DMS114 treated with DMSO at 0.1 percent for 48 hours (cell line): ENCODE measurements at regions not wholly inside any gene's neighbourhood (a gene's known extent, or its start where the extent isn't known, plus 50 kb on each side); places are given as distances from the start of the nearest gene placed in this dataset.

ENCODE experiments used
- DNase-seq: peaks from one replicate; lab custom pipeline; 2025; ENCODE audit not compliant: unreplicated experiment; lab: John Stamatoyannopoulos, UW

GRCh38 chr11:79894111-79894510 is 453.3 kb upstream of the TENM4 start:
- no peak for DNase-seq

DNA sequence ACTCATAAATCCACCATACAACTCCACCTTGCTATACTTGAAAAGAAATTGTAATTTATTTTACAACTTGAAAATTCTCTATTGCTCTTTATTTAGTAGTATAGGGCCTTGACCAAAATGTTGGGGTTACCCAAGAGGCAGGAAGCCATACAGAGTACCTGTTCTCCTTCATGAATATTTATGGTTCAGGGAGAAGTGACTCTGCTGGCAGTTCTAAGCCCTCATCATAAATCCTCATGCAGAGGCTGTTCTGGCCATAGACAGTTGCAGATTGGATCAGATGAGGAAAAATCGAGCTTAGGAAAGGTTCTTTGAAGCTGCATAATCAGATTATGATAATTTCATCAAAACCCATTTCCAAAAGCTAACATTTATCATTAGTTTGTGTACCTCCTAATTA is 449.4 kb upstream of the TENM4 start:
- no peak for DNase-seq

DNA sequence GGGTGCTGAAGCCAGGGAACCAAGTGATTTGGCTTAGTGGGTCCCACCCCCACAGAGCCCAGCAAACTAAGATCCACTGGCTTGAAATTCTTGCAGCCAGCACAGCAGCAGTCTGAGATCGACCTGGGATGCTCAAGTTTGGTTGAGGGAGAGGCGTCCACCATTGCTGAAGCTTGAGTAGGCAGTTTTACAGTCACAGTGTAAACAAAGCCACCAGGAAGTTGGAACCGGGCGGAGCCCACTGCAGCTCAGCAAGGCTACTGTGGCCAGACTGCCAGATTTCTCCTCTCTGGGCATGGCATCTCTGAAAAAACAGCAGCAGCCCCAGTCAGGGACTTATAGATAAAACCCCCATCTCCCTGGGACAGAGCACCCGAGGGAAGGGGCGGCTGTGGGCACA is 424.1 kb upstream of the TENM4 start:
- DNase-seq: no peak

DNA sequence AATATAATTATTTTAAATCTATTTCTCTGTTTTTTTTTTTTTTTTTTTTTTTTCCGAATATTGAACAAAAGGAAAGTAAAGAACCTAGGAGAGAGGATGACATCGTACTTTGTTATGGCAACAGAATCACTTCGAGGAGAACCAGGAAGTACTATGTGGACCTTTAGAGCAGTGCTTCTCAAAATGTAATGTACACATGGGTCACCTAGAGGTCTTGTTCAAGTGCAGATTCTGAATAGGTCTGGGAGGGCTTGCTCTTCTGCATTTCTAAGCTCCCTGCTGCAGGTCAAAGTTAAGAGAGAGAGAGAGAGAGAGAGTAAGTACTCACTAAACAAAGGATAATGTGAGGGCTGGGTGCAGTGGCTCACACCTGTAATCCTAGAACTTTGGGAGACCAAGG is 419.5 kb upstream of the TENM4 start:
- no peak for DNase-seq

DNA sequence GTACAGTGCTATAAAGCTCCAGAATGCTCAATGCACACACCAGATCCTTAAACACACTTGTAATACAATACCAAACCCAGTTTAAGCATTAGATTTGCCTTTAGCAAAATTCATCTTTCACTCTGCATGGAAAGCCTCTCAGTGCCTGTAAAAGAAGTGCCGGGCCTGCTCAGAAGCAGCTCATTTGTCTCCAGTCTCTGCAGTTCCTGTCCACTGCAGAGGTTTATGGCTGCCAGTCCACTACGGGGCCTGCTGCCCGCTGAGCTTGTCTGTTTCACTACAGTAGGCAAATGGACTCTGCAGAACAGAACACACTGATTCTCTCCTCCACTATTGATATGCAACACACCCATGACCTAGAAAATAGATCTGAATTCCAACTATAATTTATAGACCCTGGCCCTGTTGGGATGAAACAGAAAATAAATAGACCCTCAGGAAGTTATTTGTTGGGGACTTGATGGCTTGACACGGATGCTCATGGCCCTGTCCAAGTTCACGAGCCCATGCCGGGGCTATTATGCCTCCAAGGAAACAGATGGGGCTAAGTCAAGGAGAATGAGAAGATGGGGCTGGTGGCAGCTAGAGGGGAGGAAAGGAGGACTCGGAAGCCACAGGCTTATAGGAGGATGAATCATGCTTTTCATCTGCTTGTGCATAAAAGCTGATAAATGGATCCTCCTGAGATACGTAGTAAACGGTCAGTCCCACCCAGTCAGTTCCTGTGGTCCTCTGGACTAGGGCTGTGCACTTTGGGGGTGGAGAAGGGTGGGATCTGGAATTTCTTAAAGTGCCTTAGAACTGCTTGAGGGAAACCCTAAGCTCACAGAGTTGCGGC is 416.8 kb upstream of the TENM4 start:
- no peak for DNase-seq

GRCh38 chr11:79852176-79852575 is 411.3 kb upstream of the TENM4 start:
- no peak for DNase-seq

DNA sequence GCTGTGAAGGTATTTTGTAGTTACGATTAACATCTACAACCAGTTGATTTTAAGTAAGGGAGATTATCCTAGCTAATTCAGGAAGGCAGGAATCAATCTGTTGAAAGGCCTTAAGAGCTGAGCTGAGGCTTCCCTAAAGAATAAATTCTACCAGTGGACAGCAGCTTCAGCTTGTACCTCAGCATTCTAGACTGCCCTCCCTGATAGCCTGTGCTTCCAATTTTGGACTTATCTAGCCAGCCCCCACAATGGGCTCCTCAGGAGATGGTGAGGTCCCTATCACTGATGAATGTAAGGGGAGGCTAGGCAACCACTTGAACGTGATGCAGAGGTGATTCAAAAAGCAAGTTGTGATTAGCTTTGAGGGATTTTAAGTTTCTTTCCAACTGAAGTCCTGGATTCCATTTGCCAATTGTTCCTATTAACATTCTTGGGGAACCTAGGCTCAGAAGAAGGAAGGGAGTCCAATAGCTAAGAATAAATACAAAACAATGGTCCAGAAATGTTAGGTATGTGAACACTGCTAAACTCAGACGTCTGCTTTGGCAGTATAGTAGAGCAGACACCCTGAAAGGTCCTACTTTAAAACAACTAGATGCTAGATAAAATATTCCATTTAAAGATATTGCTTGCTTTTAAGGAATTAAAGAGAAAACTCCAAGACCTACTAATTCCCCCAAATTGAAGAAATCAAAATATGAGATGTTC is 404.3 kb upstream of the TENM4 start:
- no peak for DNase-seq

- no peak for DNase-seq
Observed at GRCh38 chr11:79834015-79834414, 393.2 kb upstream of the TENM4 start.

- no peak for DNase-seq
Observed at GRCh38 chr11:79830446-79830845, 389.6 kb upstream of the TENM4 start.

GRCh38 chr11:79829891-79830290 is 389.1 kb upstream of the TENM4 start:
- no peak for DNase-seq

DNA sequence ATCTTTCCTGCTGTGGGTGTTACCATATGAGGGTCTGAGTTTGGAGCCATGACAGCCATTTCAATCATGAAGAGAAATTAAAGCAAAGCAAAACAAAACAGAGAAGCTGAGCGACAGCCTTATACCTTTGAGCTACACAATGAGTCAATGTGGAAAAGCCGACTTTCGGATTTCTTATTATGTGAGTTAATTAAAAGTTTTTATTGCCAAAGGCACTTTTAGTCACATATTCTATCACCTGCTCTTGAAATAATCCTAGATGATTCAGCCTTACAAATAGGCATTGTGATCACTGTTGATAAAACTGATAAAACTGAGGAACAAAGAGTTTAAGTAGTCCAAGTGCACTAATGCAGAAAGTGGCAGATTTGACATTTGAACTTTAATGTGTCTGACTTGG is 381.9 kb upstream of the TENM4 start:
- DNase-seq: no peak

GRCh38 chr11:79813551-79813950 is 372.7 kb upstream of the TENM4 start:
- DNase-seq: no peak

DNA sequence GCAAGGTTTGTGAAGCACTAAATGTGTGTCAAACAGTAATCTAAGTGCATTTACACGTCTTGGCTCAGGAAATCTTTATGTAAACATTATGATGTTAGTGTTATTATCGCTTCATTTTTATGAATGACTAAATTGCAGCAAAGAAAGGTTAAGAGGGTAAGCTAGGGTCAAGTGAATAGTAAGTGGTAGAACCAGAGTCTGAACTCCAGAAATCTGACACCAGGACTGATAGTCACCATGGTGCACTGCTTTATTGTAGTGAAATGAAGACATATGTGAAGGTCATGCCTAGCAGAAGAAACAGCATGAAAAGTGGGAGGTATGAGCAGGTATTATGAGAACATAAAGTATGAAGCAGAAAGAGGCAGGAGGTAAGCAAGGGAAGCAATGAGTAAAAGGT is 368.7 kb upstream of the TENM4 start:
- no peak for DNase-seq

GRCh38 chr11:79807506-79807905 is 366.7 kb upstream of the TENM4 start:
- no peak for DNase-seq

DNA sequence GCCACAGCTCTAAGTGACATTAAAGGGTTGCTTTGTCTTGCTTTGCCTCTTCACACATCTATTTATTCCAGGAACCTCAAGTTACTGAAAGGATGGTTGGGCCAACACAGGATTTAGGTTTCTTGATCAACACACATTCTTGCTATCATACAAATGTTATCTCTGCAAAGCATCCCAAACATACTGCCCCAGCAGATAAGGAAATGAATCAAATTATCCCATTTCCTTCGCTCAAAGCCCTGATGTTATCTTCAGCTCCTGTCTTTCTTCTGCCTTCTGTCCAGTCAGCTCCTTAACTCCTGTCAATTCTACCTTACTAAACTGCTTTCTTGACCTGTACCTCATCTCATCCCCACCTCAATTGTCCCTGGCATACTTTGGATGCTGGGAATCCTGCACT is 355.9 kb upstream of the TENM4 start:
- DNase-seq: no peak

DNA sequence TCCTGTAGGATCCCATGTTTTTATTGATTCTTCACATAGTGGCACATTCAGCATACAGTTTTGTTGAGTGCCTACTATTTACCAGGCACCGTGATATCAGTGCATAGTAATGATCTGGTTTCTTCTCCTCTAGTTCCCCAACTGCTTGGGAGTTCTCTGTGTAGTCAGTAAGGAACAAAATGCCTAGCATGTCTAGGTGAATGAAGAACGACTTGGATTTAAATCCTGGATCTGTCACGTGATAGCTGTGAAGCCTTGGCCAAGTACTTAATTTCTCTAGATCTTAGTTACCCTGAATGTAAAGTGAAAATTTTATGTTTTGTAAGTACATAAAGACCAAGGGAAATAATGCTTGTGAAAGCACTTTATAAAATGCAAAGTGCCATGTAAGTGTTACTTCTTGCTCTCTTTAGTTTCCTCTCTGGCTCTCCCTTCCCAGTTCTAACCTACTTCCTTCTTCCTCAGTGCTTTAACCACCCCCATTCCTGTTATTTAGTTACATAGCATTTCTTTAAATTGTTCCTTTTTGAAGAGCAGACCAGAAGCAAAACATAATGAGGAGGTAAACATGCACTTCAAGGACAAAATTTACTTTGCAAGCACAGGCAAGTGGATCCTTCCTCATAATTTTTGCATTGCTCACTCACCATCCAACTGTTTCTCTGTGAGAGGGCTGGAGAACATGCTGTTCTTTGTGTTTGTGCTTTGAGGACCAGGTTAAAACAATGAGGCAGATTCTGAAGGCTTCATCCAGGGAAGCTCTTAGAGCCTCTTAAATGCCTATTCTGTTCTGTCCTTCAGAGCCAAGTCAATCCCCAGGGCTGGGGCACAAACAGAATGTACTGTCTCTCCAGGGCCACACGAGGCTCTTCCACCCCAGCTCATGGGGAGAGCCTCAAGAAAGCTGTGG is 353.9 kb upstream of the TENM4 start:
- DNase-seq: no peak

DNA sequence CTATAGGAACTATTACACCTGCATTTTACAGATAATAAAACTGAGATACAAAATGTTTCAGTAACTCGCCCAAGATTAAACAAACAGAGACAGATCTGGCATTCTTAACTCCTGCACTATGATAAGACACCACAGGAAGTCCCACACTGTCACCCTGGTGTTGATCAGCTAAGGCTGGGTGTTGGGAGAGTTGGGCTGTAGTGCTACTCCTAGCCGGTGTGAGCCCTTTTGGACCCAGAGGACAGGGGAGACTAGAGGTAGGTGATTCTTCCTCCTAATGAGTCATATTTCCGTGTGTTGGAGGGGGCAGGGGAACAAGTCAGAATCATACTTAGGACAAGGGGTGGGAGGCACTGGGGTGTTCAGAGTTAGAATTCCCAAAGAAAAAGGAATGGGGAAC is 353.2 kb upstream of the TENM4 start:
- DNase-seq: no peak

GRCh38 chr11:79786961-79787360 is 346.1 kb upstream of the TENM4 start:
- no peak for DNase-seq

DNA sequence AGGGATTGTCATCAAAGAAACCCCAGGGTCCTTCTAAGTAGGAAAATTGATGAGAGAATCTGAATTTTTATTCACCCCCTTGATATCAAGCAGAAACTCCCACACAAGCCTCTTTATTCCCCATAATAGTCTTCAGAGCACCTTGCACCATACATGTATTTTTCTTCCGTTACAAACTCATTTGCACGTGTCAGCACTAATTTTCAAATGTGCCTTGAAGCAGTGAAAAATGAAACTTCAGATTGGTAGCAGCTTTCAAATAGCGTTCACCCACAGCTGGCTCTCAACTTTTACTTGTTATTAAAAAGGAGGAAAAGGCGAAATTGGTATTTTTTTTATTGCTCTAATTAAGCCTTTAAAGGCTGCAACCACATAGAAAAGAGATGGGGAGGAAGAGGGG is 343.0 kb upstream of the TENM4 start:
- DNase-seq: no peak

- no peak for DNase-seq
Observed at GRCh38 chr11:79768343-79768742, 327.5 kb upstream of the TENM4 start.

DNA sequence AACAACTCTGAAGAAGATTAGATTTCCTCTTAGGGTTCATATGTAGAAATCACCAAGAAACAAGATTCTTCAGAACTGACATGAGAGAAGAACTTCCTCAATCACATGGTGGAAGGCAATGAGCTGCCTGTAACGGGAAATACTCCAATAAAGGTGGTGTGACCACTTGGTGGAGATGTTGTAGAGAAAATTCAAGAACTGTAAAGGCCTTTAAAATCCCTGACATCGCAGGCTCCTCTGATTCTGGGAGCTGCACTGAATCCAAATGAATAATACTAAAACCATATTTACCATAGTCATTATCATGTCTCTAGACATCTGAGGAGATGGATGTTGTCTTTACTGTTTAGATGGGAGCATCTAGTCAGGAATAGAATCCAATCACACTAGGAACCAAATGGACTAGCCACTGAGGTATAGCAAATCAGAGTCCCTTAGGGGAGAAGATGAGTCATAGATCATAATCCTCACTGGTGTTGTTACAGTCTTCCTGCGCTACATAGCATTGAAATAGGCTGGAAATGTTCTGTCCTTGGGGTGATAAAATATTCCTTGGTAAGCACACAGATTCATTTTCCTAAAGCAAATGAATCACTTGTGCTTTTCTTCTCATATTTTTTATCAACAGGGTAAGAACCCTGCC is 321.6 kb upstream of the TENM4 start:
- DNase-seq: no peak
